SHP77 treated with DMSO at 0.1 percent for 48 hours (cell line): ENCODE measurements at regions not wholly inside any gene's neighbourhood (a gene's known extent, or its start where the extent isn't known, plus 50 kb on each side); places are given as distances from the start of the nearest gene placed in this dataset.

Experiments
- DNase-seq: peaks from one replicate; lab custom pipeline; 2025; lab: John Stamatoyannopoulos, UW

GRCh38 chrX:38887222-38887621, 86.0 kb downstream of the MID1IP1 start:
- DNase-seq = no peak

GRCh38 chrX:38890326-38890725, 89.1 kb downstream of the MID1IP1 start:
- no peak for DNase-seq

- DNase-seq = no peak
Measured at GRCh38 chrX:38890963-38891362, 89.7 kb downstream of the MID1IP1 start.

GRCh38 chrX:38891641-38892413, 90.6 kb downstream of the MID1IP1 start:
- no peak for DNase-seq

GRCh38 chrX:38893441-38893840, 92.2 kb downstream of the MID1IP1 start:
- DNase-seq = no peak

GRCh38 chrX:38895775-38896174, 94.5 kb downstream of the MID1IP1 start:
- no peak for DNase-seq

- no peak for DNase-seq
Measured at GRCh38 chrX:38896724-38897298, 95.6 kb downstream of the MID1IP1 start.

GRCh38 chrX:38898261-38898660, 97.0 kb downstream of the MID1IP1 start:
- DNase-seq = no peak

GRCh38 chrX:38899650-38900049, 98.4 kb downstream of the MID1IP1 start:
- DNase-seq = no peak

GRCh38 chrX:38900719-38901118, 99.5 kb downstream of the MID1IP1 start:
- no peak for DNase-seq

- DNase-seq = no peak
Measured at GRCh38 chrX:38902972-38903492, 101.8 kb downstream of the MID1IP1 start.

GRCh38 chrX:38916801-38917200, 115.5 kb downstream of the MID1IP1 start:
- no peak for DNase-seq

- DNase-seq = no peak
Measured at GRCh38 chrX:38917954-38918353, 116.7 kb downstream of the MID1IP1 start.

- DNase-seq = no peak
Measured at GRCh38 chrX:38919202-38919601, 117.9 kb downstream of the MID1IP1 start.

- no peak for DNase-seq
Measured at GRCh38 chrX:38919853-38920528, 118.7 kb downstream of the MID1IP1 start.

GRCh38 chrX:38923451-38923969, 122.3 kb downstream of the MID1IP1 start:
- no peak for DNase-seq

GRCh38 chrX:38927592-38927991, 126.3 kb downstream of the MID1IP1 start:
- DNase-seq = no peak

- no peak for DNase-seq
Measured at GRCh38 chrX:38929966-38930421, 128.7 kb downstream of the MID1IP1 start.

GRCh38 chrX:38930474-38930873, 129.2 kb downstream of the MID1IP1 start:
- DNase-seq = no peak

- DNase-seq = no peak
Measured at GRCh38 chrX:38935561-38935960, 134.3 kb downstream of the MID1IP1 start.

- no peak for DNase-seq
Measured at GRCh38 chrX:38937400-38937799, 136.1 kb downstream of the MID1IP1 start.

GRCh38 chrX:38937926-38938325, 136.7 kb downstream of the MID1IP1 start:
- DNase-seq = no peak

- no peak for DNase-seq
Measured at GRCh38 chrX:38939067-38939466, 137.8 kb downstream of the MID1IP1 start.
